HCT116 (cell line): ENCODE measurements at regions not wholly inside any gene's neighbourhood (a gene's known extent, or its start where the extent isn't known, plus 50 kb on each side); places are given as distances from the start of the nearest gene placed in this dataset.

Source experiments
- ATAC-seq: fragments of 200-7000 bp; cut with Tn5 transposase; 2 replicates; pipeline ENCODE4 v1.9.1; 2020; ENCODE audit warnings: mild to moderate bottlenecking, moderate library complexity
- BruUV-seq: library from RNA; stranded (reverse); fragments of 400-500 nt; replicated peaks from 2 replicates; lab custom pipeline; 2021; lab: Mats Ljungman, UMichigan
- CTCF ChIA-PET: fragments of 300-600 bp; sonication (Branson Sonifier 250); formaldehyde crosslinking; loops from one replicate; lab custom pipeline; 2021; ENCODE audit warnings: antibody characterized with exemption; lab: Charles Lee
- POLR2A ChIA-PET: fragments of 300-600, 350-600 bp; sonication (Branson Sonifier 250); formaldehyde crosslinking; loops from one replicate; lab custom pipeline; 2021; ENCODE audit warnings: antibody characterized with exemption; lab: Charles Lee
- RAD21 ChIA-PET, 2 experiments: fragments of 300-600 bp; sonication (Branson Sonifier 250); formaldehyde crosslinking; loops; one replicate each; lab custom pipeline; 2023; ENCODE audit warnings: low total read pairs in 2 of 2; ENCODE audit not compliant: uncharacterized antibody in 2 of 2, unreplicated experiment in 2 of 2, low non-redundant PET in 1 of 2; lab: Charles Lee
- DNase-seq: peaks from one replicate; pipeline ENCODE4 v3.0.0-alpha.2; 2010; ENCODE audit warnings: low read depth, low spot score
- H2AFZ ChIP-seq: fragments of 200-600 bp; shearing (Covaris generic), sonication (generic); 2 replicates; pipeline ENCODE4 v1.6.1; 2017; ENCODE audit warnings: low read depth, mixed run types, mixed read lengths, antibody characterized with exemption, low read length; ENCODE audit not compliant: poor library complexity, severe bottlenecking
- H3K27ac ChIP-seq: 2 replicates; pipeline ENCODE4 v1.5.1; 2012; ENCODE audit warnings: low read depth, low read length
- H3K27me3 ChIP-seq: fragments of 200-600 bp; sonication (generic); 2 replicates; pipeline ENCODE4 v1.6.1; 2016; ENCODE audit warnings: mixed run types, low read length, mixed read lengths; ENCODE audit not compliant: insufficient read depth
- H3K36me3 ChIP-seq, 2 experiments: fragments of 200-500 bp in 1 of 2; fragments of 200-600 bp in 1 of 2; sonication (Bioruptor generic) in 1 of 2; sonication (generic) in 1 of 2; 2 replicates each; pipeline versions ENCODE4 v1.5.1 to v1.6.1; 2014 to 2016; ENCODE audit warnings: low read length in 2 of 2, inconsistent platforms in 1 of 2, mixed read lengths in 1 of 2, mixed run types in 1 of 2; ENCODE audit not compliant: insufficient read depth in 2 of 2, control insufficient read depth in 1 of 2
- H3K4me1 ChIP-seq, 2 experiments: fragments of 200-600 bp in 1 of 2; sonication (generic) in 1 of 2; 2 replicates each; pipeline versions ENCODE4 v1.5.1 to v1.6.1; 2012 to 2017; ENCODE audit warnings: low read length in 2 of 2, inconsistent platforms in 1 of 2, mild to moderate bottlenecking in 1 of 2, mixed read lengths in 1 of 2, mixed run types in 1 of 2, moderate library complexity in 1 of 2; ENCODE audit not compliant: insufficient read depth in 2 of 2, control insufficient read depth in 1 of 2
- H3K4me2 ChIP-seq: fragments of 200-600 bp; sonication (generic); 2 replicates; pipeline ENCODE4 v1.6.1; 2017; ENCODE audit warnings: mixed run types, low read length, mixed read lengths
- H3K4me3 ChIP-seq, 2 experiments: fragments of 200-600 bp in 1 of 2; sonication (generic) in 1 of 2; replicated peaks in 1 of 2; 2 replicates each; pipeline ENCODE4 v1.5.1; 2011 to 2016; ENCODE audit warnings: low read length in 2 of 2, control low read depth in 1 of 2, low read depth in 1 of 2, mild to moderate bottlenecking in 1 of 2, mixed read lengths in 1 of 2, mixed run types in 1 of 2
- H3K79me2 ChIP-seq: fragments of 200-600 bp; sonication (generic); 2 replicates; pipeline ENCODE4 v1.6.1; 2017; ENCODE audit warnings: mild to moderate bottlenecking, mixed run types, low read length, moderate library complexity, mixed read lengths; ENCODE audit not compliant: insufficient read depth
- H3K9ac ChIP-seq: fragments of 200-600 bp; sonication (generic); 2 replicates; pipeline ENCODE4 v1.6.1; 2016; ENCODE audit warnings: low read length, mixed read lengths
- H3K9me2 ChIP-seq: fragments of 200-600 bp; sonication (generic), shearing (Covaris generic); 2 replicates; pipeline ENCODE4 v1.6.1; 2017; ENCODE audit warnings: mixed run types, mild to moderate bottlenecking, moderate library complexity; ENCODE audit not compliant: insufficient read depth
- H3K9me3 ChIP-seq, 2 experiments: fragments of 200-500 bp in 1 of 2; fragments of 200-600 bp in 1 of 2; sonication (Bioruptor generic) in 1 of 2; sonication (generic) in 1 of 2; 2 replicates each; pipeline ENCODE4 v1.6.1; 2014 to 2017; ENCODE audit warnings: low read length in 2 of 2, mixed read lengths in 2 of 2, inconsistent platforms in 1 of 2, low read depth in 1 of 2, mild to moderate bottlenecking in 1 of 2, mixed run types in 1 of 2, moderate library complexity in 1 of 2; ENCODE audit not compliant: control insufficient read depth in 1 of 2, insufficient read depth in 1 of 2
- H4K20me1 ChIP-seq: fragments of 200-600 bp; sonication (generic), shearing (Covaris generic); 2 replicates; pipeline ENCODE4 v1.6.1; 2017; ENCODE audit warnings: mixed run types, mild to moderate bottlenecking, moderate library complexity; ENCODE audit not compliant: insufficient read depth
- CEBPB ChIP-seq: IDR thresholded peaks from 2 replicates; pipeline ENCODE4 v1.6.1; 2012; ENCODE audit warnings: low read depth
- EGR1 ChIP-seq: IDR thresholded peaks from 2 replicates; pipeline ENCODE4 v1.6.1; 2012; ENCODE audit warnings: low read depth
- ELF1 ChIP-seq: IDR thresholded peaks from 2 replicates; pipeline ENCODE4 v1.6.1; 2012; ENCODE audit warnings: low read depth, borderline replicate concordance
- FOSL1 ChIP-seq: IDR thresholded peaks from 2 replicates; pipeline ENCODE4 v1.6.1; 2012; ENCODE audit warnings: low read depth
- JUND ChIP-seq: IDR thresholded peaks from 2 replicates; pipeline ENCODE4 v1.6.1; 2012
- POLR2A ChIP-seq: IDR thresholded peaks from 2 replicates; pipeline ENCODE4 v1.7.0; 2011; ENCODE audit warnings: borderline replicate concordance; ENCODE audit not compliant: insufficient read depth, insufficient read length; ENCODE audit errors: extremely low read depth
- POLR2AphosphoS5 ChIP-seq: IDR thresholded peaks from 2 replicates; pipeline ENCODE4 v1.6.1; 2011; ENCODE audit warnings: mild to moderate bottlenecking, low read depth, low read length, moderate library complexity
- SIN3A ChIP-seq: IDR thresholded peaks from 2 replicates; pipeline ENCODE4 v1.6.1; 2012; ENCODE audit warnings: low read depth
- SP1 ChIP-seq: IDR thresholded peaks from 2 replicates; pipeline ENCODE4 v1.6.1; 2012; ENCODE audit warnings: low read depth
- SRF ChIP-seq: IDR thresholded peaks from 2 replicates; pipeline ENCODE4 v1.6.1; 2012; ENCODE audit warnings: low read depth
- TCF7L2 ChIP-seq: IDR thresholded peaks from 2 replicates; pipeline ENCODE4 v1.7.0; 2011; ENCODE audit warnings: borderline replicate concordance, inconsistent platforms; ENCODE audit not compliant: insufficient read depth, insufficient read length; ENCODE audit errors: extremely low read depth
- YY1 ChIP-seq: IDR thresholded peaks from 2 replicates; pipeline ENCODE4 v1.6.1; 2011; ENCODE audit warnings: low read length, low read depth, moderate library complexity, mild to moderate bottlenecking; ENCODE audit not compliant: insufficient replicate concordance; ENCODE audit errors: extremely low read depth
- ZNF274 ChIP-seq: fragments of 200-500 bp; sonication (Bioruptor generic); IDR thresholded peaks from 2 replicates; pipeline ENCODE4 v1.6.1; 2014; ENCODE audit warnings: mild to moderate bottlenecking, low read depth, low read length, inconsistent platforms
- intact Hi-C: fragments of 100-400 bp; cut with micrococcal nuclease; formaldehyde crosslinking; loops from 2 replicates; pipeline ENCODE4 v1.10.0; 2022
- TF ChIP-seq, protein P1 (sequence below): IDR thresholded peaks from 2 replicates; pipeline ENCODE4 v1.6.1; 2011; ENCODE audit warnings: mild to moderate bottlenecking, low read length, moderate library complexity; ENCODE audit not compliant: insufficient replicate concordance; ENCODE audit errors: extremely low read depth
- TF ChIP-seq, protein P2 (sequence below): IDR thresholded peaks from 2 replicates; pipeline ENCODE4 v1.6.1; 2012
- TF ChIP-seq, protein P3 (sequence below), 3 experiments: fragments of 200-600 bp in 1 of 3; sonication (generic) in 1 of 3; IDR thresholded peaks in 2 of 3; conservative IDR thresholded peaks in 1 of 3; 2 replicates each; pipeline ENCODE4 v1.5.1; 2012 to 2017; ENCODE audit warnings: low read depth in 2 of 3, low read length in 2 of 3, antibody characterized with exemption in 1 of 3, borderline replicate concordance in 1 of 3, control low read depth in 1 of 3, mild to moderate bottlenecking in 1 of 3, mixed read lengths in 1 of 3, mixed run types in 1 of 3, moderate library complexity in 1 of 3; ENCODE audit not compliant: insufficient read depth in 1 of 3
- TF ChIP-seq, protein P4 (sequence below): IDR thresholded peaks from 2 replicates; pipeline ENCODE4 v1.6.1; 2012; ENCODE audit warnings: low read depth

DNA sequence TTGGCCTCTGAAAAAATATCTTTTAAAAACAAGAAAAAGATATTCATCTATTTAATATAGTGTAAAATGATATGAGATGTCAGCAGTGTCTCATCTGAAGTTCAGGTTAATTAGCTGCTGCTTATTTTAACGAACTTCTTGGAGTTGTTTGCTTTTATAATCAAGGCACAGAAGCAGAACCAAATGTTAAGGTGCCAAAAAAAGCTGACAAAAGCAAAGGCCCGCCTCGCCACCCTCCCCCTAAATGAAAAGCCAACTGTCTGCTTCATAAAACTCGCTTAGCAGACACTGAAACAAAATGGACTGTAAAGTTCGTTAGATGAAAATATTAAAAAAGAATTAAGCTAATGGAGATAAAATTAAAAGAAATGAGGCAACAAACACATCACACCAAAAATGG lies 562.6 kb downstream of the ZEB2 start:
- no peak for DNase-seq
- no peak for TF ChIP-seq CEBPB
- TF ChIP-seq, protein P1, sequence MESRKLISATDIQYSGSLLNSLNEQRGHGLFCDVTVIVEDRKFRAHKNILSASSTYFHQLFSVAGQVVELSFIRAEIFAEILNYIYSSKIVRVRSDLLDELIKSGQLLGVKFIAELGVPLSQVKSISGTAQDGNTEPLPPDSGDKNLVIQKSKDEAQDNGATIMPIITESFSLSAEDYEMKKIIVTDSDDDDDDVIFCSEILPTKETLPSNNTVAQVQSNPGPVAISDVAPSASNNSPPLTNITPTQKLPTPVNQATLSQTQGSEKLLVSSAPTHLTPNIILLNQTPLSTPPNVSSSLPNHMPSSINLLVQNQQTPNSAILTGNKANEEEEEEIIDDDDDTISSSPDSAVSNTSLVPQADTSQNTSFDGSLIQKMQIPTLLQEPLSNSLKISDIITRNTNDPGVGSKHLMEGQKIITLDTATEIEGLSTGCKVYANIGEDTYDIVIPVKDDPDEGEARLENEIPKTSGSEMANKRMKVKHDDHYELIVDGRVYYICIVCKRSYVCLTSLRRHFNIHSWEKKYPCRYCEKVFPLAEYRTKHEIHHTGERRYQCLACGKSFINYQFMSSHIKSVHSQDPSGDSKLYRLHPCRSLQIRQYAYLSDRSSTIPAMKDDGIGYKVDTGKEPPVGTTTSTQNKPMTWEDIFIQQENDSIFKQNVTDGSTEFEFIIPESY = no peak
- TF ChIP-seq YY1 = no peak
- no peak for TF ChIP-seq JUND
- no peak for TF ChIP-seq EGR1
- TF ChIP-seq, protein P2, sequence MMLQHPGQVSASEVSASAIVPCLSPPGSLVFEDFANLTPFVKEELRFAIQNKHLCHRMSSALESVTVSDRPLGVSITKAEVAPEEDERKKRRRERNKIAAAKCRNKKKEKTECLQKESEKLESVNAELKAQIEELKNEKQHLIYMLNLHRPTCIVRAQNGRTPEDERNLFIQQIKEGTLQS = no peak
- TF ChIP-seq POLR2AphosphoS5 = no peak
- no peak for TF ChIP-seq SIN3A
- no peak for TF ChIP-seq ZNF274
- no peak for TF ChIP-seq FOSL1
- no peak for TF ChIP-seq SRF
- no peak for TF ChIP-seq POLR2A
- TF ChIP-seq, protein P3, sequence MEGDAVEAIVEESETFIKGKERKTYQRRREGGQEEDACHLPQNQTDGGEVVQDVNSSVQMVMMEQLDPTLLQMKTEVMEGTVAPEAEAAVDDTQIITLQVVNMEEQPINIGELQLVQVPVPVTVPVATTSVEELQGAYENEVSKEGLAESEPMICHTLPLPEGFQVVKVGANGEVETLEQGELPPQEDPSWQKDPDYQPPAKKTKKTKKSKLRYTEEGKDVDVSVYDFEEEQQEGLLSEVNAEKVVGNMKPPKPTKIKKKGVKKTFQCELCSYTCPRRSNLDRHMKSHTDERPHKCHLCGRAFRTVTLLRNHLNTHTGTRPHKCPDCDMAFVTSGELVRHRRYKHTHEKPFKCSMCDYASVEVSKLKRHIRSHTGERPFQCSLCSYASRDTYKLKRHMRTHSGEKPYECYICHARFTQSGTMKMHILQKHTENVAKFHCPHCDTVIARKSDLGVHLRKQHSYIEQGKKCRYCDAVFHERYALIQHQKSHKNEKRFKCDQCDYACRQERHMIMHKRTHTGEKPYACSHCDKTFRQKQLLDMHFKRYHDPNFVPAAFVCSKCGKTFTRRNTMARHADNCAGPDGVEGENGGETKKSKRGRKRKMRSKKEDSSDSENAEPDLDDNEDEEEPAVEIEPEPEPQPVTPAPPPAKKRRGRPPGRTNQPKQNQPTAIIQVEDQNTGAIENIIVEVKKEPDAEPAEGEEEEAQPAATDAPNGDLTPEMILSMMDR (IDR thresholded peaks at IDR 0.05 in 2 of 3, conservative IDR thresholded peaks at IDR 0.05 in 1 of 3; ENCODE audit: borderline replicate concordance in 1 of 3, insufficient read depth in 1 of 3, low read depth in 2 of 3, low read length in 2 of 3) = no peak
- TF ChIP-seq, protein P4, sequence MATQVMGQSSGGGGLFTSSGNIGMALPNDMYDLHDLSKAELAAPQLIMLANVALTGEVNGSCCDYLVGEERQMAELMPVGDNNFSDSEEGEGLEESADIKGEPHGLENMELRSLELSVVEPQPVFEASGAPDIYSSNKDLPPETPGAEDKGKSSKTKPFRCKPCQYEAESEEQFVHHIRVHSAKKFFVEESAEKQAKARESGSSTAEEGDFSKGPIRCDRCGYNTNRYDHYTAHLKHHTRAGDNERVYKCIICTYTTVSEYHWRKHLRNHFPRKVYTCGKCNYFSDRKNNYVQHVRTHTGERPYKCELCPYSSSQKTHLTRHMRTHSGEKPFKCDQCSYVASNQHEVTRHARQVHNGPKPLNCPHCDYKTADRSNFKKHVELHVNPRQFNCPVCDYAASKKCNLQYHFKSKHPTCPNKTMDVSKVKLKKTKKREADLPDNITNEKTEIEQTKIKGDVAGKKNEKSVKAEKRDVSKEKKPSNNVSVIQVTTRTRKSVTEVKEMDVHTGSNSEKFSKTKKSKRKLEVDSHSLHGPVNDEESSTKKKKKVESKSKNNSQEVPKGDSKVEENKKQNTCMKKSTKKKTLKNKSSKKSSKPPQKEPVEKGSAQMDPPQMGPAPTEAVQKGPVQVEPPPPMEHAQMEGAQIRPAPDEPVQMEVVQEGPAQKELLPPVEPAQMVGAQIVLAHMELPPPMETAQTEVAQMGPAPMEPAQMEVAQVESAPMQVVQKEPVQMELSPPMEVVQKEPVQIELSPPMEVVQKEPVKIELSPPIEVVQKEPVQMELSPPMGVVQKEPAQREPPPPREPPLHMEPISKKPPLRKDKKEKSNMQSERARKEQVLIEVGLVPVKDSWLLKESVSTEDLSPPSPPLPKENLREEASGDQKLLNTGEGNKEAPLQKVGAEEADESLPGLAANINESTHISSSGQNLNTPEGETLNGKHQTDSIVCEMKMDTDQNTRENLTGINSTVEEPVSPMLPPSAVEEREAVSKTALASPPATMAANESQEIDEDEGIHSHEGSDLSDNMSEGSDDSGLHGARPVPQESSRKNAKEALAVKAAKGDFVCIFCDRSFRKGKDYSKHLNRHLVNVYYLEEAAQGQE = no peak
- no peak for TF ChIP-seq SP1
- no peak for TF ChIP-seq ELF1
- no peak for TF ChIP-seq TCF7L2
- Histone ChIP-seq H3K4me3 (no peak overlapping the region), H3K4me1 (no peaks in the 10 kb centered on the region), H3K4me2 (no peak overlapping the region), H3K9ac (no peak overlapping the region), H3K36me3 (no peaks in the 10 kb centered on the region), H3K9me2 (no peaks in the 10 kb centered on the region), H3K27me3 (no peaks in the 10 kb centered on the region), H4K20me1 (no peaks in the 10 kb centered on the region), H3K27ac (no peak overlapping the region), H3K9me3 (no peaks in the 10 kb centered on the region), H2AFZ (no peak overlapping the region), H3K79me2 (no peaks in the 10 kb centered on the region)
- ChIA-PET RAD21 (no interaction called here), CTCF (no interaction called here), POLR2A (no interaction called here)
- ATAC-seq = no peak
- BruUV-seq = no TSS peak
- intact Hi-C loops = no loop called here
